Activated T-cell treated with anti-CD3 and anti-CD28 coated beads for 48 hours (primary cell): ENCODE measurements at regions not wholly inside any gene's neighbourhood (a gene's known extent, or its start where the extent isn't known, plus 50 kb on each side); places are given as distances from the start of the nearest gene placed in this dataset.

Experiments used
- DNase-seq: peaks from one replicate; pipeline ENCODE4 v3.0.0-alpha.2; 2020; ENCODE audit warnings: low read depth

- DNase-seq, result no peak
Observed at GRCh38 chr3:150090006-150090405, 119.3 kb upstream of the PFN2 start.

- no peak for DNase-seq
Observed at GRCh38 chr3:150084128-150084527, 113.4 kb upstream of the PFN2 start.

GRCh38 chr3:150083655-150084042, 113.0 kb upstream of the PFN2 start:
- no peak for DNase-seq

- DNase-seq, result no peak
Observed at GRCh38 chr3:150082898-150083654, 112.4 kb upstream of the PFN2 start.

GRCh38 chr3:150081084-150081483, 110.4 kb upstream of the PFN2 start:
- no peak for DNase-seq

GRCh38 chr3:150080058-150080730, 109.5 kb upstream of the PFN2 start:
- DNase-seq, result no peak

GRCh38 chr3:150079029-150079739, 108.5 kb upstream of the PFN2 start:
- no peak for DNase-seq

GRCh38 chr3:150077581-150078247, 107.0 kb upstream of the PFN2 start:
- DNase-seq, result no peak

GRCh38 chr3:150077107-150077506, 106.4 kb upstream of the PFN2 start:
- DNase-seq, result no peak

- no peak for DNase-seq
Observed at GRCh38 chr3:150076443-150076842, 105.7 kb upstream of the PFN2 start.

GRCh38 chr3:150075417-150075865, 104.7 kb upstream of the PFN2 start:
- DNase-seq, result no peak

GRCh38 chr3:150074697-150075416, 104.2 kb upstream of the PFN2 start:
- no peak for DNase-seq

- no peak for DNase-seq
Observed at GRCh38 chr3:150074277-150074676, 103.6 kb upstream of the PFN2 start.

GRCh38 chr3:150073513-150073912, 102.8 kb upstream of the PFN2 start:
- DNase-seq, result no peak

- no peak for DNase-seq
Observed at GRCh38 chr3:150073031-150073430, 102.3 kb upstream of the PFN2 start.

GRCh38 chr3:150072576-150072975, 101.9 kb upstream of the PFN2 start:
- DNase-seq, result no peak

GRCh38 chr3:150070271-150070670, 99.6 kb upstream of the PFN2 start:
- DNase-seq, result no peak

- DNase-seq, result no peak
Observed at GRCh38 chr3:150069633-150070032, 98.9 kb upstream of the PFN2 start.

GRCh38 chr3:150069154-150069527, 98.4 kb upstream of the PFN2 start:
- DNase-seq, result no peak

GRCh38 chr3:150068440-150069153, 97.9 kb upstream of the PFN2 start:
- DNase-seq, result no peak

- DNase-seq, result no peak
Observed at GRCh38 chr3:150067561-150067960, 96.9 kb upstream of the PFN2 start.
